Stimulated activated CD8-positive, alpha-beta memory T cell treated with anti-CD3 and anti-CD28 coated beads, Interleukin-12 subunit alpha, Interleukin-12 subunit beta, amount 100 ng/mL, for 4 hours (primary cell): ENCODE measurements at regions not wholly inside any gene's neighbourhood (a gene's known extent, or its start where the extent isn't known, plus 50 kb on each side); places are given as distances from the start of the nearest gene placed in this dataset.

Experiments
- DNase-seq: peaks from one replicate; pipeline ENCODE4 v3.0.0-alpha.2; 2020; ENCODE audit warnings: low read depth

DNA sequence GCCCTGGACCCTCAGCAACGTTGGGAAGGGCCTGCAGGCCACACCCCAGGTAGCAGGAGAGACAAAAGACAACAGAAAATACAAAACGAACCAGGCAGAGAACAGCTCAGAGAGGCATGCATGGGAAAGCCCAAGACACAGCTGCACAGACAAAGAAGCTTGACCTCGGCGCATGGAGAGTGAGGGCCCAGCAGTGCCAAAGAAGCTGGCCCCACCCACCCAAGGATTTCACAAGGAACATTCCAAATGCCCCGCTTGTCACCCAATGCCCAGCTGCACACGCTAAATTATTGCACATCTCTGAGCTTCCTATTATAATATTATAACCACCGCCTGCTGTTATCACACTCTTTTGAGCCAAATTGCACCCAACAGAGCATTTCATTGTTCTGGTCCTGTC lies 147.7 kb upstream of the TBL1X start:
- no peak for DNase-seq

DNA sequence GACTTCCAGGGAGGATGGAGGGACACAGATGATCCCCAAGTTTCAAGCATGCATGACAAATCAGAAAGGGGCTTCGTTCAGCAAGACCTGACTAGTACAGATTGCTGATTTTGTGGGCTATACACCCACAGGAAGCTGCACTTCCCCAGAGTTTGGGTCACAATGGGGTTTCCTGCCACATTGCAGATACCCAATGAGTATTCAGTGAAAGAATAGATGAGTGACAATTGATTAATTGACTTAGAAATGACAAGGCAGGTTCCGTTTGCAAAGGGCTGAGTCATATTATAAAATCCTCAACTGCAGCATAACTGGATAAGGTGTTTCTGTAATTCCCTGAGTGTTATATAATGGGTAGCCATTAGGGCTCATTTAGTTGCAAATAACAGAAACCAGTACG lies 146.6 kb upstream of the TBL1X start:
- no peak for DNase-seq

DNA sequence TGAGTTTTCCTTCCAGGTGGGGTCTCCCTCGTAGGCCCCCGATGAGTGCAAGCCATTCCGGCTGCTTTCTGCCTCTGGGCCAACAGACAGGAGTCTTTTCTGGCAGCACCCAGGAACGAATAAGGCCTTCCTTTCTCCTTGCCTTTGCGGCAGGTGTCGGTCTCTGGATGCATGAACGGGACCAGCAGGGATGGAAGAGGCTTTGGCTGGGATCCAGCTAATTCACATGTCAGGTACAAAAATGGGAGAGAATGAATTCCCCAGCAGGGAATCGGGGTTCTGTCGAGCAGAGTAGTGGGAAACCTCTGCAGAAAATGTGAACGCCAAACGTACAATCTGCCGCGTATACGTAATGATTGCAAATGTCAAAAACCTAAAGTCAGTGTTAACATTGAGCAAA lies 146.1 kb upstream of the TBL1X start:
- DNase-seq: no peak

DNA sequence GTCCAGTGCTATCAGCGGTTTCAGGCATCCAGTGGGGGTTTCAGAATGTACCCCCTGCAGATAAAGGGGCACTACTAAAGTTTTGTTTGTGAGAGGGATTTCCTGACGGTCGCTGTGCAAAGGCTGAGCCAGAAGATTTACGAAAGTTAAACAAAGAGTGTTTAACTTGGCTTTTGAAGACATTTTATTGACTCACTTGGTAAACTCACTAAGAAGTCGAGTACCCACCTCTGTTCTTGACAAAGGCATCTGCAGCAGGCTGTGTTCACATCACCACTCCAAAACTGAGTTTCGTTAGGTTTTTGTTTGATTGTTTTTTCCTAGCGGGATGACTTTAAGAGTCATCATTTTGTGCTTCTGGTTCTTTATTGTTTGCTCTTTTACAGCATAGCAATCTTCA lies 143.9 kb upstream of the TBL1X start:
- no peak for DNase-seq

DNA sequence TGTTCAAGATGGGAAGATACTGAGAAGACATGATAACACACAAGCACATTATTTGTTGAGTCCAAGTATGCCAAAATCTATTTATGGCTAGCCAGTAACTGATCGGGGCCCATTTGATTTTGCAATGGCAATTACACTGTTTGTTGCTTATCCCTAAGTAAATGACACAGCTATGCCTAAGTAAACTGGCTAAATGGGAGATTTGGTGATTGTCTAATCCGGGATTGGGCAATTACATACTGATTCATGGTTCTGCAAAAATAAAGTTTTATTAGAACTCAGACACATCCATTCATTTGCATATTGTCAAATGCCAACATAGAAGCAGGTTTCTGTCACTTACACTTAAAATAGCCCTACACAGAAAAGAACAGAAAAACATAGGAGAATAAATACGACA lies 140.2 kb upstream of the TBL1X start:
- DNase-seq: no peak

DNA sequence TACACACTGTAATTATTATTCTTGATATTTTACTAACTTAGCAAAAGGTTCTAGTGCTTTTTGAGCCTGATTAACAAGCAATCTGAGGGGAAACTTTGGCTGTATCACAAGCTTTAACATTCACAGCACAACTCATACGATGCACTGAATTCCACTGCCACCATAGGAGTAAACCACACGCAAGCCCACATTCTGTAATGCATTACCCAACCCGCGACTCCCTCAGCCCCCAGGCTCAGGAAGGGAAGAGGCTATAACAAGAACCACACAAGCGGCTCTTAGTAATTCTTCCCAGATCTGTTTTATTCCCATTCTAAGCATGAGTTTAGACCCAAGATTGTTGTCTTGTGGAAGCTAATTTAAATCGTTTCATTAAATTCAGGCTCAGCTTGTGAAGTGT lies 138.5 kb upstream of the TBL1X start:
- no peak for DNase-seq

DNA sequence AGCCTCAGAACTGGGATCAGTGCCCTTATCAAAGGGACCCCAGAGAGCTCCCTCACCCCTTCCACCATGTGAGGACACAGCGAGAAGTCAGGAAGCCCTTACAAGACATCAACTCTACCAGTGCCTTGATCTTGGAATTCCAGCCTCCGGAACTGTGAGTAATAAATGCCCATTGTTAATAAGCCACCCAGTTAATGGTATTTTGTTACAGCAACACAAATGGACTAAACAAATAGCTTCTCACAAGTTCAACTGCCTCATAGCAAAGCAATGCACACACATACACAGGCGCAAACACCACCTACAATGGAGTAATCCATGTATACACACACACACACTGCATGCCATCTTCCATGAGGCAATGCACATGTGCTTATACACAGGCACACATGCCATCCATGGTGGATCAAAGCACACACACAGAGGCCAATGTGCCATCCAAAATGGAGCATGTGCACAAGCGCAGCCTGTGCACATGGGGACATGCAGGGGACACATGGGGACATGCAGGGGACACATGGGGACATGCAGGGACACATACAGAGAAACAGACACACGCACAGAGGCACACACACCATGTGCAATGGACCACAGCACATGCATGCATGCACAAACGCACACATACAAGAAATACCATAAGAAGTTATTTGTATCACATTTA lies 137.6 kb upstream of the TBL1X start:
- no peak for DNase-seq

DNA sequence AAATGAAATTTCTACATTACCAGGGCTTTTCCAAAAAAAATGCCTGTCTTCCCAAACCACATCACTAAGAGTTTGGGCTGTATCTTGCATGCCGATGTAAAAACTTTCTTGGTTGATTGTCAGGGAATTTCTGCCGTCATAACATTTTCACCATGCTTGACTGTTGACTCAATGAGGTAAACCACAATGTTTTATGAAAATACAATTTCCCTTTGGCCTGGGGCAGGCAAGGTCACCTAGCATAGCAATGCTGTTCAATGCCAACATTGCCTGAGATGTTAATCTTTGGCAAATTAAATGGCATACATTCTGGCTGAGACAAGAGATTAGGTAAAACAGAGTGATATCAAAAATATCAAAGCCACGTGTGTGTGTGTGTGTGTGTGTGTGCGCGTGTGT lies 137.1 kb upstream of the TBL1X start:
- DNase-seq: no peak

DNA sequence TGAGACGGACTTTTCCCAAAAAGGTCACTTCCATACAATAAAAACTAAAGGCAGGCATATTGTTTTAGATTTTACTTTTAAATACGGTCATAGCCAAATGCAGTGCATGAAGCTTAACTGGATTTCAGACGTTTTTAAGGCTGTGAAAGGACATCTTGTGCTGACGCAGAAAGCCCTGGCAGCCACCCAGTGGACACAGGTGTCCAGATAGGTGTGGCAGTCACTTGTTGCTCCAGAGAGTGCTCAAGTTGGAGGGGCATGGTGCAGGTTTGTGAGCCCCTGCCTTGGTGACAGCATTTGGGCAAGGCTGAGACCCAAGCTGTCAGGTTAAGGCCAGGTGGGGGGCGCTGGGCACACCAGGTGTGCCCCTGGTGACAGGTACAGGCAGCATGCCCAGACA lies 135.8 kb upstream of the TBL1X start:
- no peak for DNase-seq

DNA sequence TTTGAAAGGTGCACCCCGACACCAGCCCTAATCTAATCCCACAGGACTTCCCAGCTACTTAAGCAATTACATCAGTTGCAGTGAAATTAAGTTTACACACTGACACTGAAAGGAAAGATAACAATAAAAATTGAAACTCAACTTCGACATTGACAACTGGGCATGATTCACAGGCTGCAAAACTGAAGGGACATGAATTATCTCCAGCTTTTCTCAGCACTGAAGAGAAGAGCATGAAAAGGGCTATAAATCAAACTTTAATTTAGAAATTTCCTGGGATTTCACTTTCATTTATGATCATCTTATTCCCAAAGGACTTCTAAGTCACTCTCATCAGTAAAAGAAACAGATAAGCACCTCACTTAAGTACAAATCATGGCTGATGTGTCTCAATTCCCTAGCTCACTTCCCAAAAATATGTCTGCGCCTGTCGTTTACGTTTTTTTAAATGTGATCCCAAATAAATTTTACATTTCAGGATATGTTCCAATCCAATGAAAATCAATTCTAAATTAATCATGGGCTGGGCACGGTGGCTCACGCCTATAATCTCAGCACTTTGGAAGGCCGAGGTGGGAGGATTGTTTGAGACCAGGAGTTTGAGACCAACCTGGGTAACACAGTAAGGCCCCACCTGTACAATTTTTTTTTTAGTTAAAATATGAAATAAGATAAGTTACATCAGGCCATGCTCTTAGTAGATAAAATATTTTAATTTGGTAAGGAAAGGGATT lies 134.4 kb upstream of the TBL1X start:
- DNase-seq: no peak

DNA sequence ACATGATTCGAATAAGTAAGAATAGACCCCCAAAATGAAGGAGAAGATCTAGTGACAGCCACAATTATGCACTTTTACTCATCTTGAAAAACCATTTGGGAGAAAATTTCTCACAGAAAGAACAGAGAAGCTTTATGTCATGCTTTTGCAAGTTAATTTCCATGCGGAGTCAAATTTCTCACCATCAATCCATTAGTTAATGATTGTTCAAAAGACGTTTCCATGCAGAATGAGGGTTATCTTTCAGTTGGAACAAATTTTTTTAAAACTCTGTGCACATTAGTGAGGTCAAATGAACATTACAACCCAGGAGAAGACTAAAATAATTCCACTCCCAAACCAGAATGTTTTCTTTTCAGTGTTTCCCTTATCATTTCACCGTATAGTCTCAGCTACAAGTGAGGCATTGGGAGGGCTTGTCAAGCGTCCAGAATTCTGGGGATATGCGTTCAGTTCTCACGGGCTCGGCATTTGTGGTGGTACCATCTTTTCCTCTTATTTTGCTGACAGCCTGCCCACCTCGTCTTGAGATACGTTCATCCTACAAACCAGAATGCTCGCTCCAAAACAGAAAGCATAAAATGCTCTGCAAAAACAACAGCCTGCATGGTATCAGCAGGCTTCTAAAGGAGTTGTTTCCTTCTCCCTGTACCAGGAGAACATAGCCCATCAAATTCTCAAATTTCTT lies 130.8 kb upstream of the TBL1X start:
- no peak for DNase-seq

DNA sequence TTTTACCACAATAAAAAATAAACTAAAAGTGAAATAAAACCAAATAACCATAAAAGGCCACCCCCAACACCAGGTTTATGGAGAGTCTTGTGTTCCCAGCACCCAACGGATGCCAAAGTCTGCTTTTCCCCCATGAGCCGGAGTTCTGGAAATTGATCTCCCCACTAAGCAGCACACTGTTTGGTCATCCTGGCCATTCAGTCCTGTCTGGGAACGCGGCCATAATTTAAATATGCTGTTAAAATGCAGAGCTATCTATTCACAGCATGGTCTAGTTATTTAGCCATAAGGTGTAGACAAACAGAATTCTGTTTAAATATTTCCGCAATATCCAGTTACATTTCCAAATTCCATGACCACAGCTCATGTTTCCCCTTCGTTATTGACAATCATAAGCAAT lies 129.6 kb upstream of the TBL1X start:
- DNase-seq: no peak

DNA sequence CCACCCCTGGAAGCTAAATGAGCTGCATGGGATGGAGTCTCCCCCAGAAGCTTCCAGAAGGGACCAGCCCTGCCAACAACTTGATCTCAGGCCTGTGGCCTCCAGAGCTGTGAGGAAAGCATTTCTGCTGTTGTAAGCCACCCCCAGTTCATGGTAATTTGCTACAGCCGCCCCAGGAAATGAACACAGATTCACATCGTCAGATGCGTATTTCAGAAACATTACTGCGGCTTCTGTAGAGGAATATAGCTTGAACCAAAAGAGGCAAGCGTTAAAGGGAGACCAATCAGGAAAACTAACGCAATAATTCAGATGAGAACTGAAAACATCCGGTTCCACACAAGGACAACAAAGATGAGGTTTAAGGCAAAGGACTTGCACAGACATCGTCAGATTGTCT lies 128.4 kb upstream of the TBL1X start:
- no peak for DNase-seq

DNA sequence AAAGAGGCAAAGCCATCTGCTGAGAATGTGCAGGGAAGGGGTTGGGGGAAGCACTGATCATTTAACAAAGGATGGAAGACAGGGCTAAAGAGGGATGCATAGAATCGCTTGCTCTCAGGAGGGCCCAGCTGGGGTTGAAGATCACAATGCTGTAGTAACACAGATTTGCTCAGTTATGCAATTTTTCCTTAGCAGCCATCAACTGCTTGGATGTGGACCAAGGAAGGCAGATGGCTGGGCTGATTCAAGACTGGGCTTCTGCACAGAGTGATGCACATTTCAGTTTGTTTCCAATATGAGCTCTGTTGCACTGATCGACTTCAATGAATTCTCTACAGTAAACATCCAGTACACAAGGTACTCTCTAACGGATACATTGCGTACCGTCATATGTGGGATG lies 127.8 kb upstream of the TBL1X start:
- no peak for DNase-seq

DNA sequence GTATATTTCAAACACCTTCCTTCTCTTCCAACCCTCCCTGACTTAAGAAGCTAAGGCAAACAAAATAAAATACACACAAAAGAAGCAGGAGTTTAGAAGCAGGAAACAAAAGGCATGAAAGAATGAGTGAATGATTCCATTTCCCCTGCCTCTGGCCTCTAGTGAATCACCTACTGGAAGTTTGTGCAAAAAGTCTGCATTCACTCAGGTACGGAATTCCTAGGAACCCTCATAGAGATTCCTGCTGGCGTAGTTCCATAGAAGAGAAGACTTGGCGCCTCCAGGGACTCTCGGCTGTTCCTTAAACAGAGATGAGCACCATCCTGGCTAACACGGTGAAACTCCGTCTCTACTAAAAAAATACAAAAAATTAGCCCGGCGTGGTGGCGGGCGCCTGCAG lies 125.9 kb upstream of the TBL1X start:
- no peak for DNase-seq

DNA sequence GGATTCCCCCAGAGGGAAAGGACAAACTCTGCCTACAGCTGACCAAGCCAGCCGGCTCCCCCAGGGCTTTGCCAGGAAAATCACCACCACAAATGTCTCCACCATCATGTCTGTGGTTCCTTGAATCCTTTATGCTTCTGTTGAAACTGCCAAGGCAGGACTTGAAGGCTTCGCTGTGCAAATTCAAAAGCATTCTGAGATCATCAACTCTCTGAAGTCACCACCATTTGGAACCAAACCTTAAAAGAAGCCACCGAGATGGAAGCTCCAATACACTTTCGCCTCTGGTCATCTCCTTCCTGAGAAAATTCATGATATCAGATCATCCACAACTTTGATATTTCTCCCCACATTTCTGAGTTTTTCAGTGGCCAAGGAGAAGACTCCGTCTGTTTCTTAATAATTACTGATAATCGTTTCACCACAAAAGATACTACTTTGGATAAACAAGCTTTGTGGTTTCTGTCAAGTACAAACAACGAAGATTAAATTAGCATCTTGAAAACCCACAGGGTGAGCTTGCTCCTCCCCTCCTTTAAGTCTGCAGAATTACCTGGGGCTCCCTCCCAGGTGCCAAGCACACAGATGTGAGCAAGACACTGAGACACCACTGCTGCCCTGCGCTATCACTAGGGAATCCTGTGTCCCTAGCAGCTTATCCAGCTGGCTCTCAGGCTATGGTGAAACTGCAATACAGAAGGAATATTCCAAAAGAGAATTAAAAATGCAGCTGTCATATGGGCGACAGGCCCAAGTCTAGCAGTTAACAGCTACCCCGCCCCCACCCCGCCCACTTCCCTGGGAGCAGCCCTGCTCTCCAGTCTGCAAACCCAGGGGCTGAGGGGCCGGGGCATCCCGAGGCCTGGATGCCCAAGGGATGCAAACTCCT lies 125.0 kb upstream of the TBL1X start:
- no peak for DNase-seq

DNA sequence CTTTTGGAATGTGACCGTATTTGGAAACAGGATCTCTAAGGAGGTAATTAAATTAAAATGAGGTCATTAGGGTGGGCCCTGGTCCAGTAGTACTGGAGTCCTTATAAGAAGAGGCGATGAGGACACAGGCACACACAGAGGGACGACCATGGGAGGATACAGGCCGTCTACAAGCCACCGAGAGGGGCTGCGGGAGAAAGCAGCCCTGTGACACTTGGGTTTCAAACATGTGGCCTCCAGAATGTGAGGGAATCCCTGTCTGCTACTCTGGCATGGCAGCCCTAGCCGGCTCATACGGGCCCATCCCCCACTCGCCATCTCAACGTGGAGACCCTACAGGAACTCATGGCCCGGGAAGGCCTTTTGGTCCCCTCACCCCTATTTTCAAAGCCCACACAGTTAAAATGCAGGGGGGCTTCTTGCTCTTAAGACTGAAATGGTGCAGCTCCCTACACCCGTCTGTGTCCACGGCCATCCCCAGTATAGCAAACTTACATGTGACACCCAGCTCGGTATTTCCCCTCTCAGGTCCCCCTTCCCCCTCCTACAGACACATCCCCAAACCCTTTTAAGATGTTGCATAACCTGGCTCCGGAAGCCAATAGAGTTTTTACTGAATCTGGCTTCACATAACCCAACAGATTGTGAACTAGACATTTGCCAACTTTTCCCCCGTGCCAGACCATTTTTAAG lies 124.1 kb upstream of the TBL1X start:
- DNase-seq: no peak

DNA sequence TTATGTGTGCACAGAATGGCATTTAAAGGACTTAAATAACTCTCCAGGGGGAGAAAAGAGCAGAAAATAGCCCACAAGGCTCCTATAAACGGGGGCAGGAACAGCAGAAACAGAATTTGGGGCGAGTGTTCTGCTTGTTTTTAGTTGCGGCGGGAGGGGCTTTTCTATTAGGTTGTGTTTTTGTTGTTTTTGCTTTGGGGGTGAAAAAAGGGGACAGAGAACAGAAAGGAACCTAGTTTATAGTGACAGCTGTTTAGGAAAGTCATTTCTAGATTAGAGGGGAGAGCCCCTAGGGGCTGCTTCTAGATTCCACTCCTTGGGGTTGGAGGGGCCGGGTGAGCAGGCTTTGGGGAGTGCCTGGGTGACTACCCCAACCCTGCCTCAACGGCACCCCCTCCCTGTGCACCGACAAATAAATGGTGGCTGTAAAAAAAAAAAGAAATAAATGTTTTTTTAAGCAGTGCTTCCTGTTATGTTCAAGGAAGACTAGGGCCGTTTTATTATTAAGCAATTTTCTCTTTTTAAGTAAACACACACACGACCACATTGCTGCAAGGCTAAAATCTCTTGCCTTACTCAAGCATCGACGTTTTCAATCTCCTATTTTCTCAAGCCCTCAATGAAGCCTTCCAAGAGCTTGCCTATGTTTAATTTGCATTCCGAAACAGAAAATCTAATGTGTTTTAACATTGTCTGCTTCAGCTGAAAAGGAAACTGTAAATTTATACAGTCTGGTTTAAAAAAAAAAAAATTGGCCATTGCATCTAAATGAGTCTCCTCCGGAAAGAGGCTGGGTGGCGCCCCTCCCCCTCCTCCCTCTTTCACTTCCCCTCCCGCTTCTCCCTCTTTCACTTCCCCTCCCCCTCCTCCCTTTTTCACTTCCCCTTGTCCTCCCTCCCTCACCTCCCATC lies 123.3 kb upstream of the TBL1X start:
- DNase-seq: no peak

DNA sequence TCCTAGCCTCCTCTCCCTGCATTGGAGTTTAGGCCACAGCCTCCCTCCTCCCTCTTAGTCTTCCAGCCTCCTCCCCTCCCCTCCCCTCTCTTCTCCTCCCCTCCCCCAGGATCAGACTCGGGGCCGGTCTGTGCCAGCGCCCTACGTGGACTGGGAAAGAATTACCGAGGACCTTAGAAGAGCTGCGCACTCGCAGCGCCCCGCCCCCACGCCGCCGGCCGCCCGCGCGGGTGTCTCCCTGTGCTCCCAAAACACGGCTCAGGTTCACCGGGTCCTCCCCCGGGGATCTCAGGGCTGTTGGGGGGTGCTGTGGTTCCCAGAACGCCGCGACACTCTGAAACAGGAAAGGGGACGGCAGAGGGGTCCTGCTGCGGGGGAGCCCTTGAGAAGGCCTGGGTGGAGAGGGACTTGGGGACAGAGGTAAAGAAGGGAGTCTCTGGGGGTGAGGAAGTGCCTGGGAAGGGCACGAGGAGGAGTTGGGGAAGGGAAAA lies 122.3 kb upstream of the TBL1X start:
- no peak for DNase-seq

DNA sequence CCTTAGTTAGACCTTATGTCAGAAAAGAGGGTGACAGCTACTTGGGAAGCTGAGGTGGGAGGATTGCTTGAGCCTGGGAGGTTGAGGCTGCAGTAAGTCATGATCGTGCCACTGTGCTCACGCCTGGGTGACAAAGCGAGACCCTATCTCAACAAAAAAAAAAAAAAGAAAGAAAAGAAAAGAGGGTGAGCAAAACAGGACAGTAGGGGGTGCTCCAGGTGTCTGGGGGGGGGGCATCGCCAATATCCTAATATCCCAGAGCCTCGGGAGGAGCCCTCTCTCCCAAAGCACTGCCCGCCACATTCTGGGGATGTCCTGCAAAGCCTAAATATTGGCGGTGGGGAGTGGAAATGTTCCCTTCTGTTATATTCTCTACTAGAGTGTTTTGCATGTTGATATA lies 120.9 kb upstream of the TBL1X start:
- DNase-seq: no peak

DNA sequence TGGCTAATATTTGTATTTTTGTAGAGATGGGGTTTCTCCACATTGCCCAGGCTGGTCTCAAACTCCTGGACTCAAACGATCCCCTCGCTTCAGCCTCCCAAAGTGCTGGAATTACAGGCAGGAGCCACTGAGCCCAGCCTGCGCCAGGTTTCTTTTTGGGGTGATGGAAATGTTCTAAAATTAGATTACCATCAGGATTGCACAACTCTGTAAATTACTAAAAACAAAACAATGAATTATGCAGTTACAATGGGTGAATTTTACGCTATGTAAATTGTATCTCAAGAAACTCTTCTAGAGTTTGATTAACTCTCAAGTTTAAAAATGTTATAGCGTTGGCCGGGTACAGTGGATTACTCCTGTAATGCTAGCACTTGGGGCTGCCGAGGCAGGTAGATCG lies 118.9 kb upstream of the TBL1X start:
- no peak for DNase-seq
